ENCODE measurements at regions not wholly inside any gene's neighbourhood (a gene's known extent, or its start where the extent isn't known, plus 50 kb on each side); places are given as distances from the start of the nearest gene placed in this dataset.
A peak's percentile ranks its signal among the peaks of the same experiment; 100 is the strongest.

- no peak for DNase-seq
Observed at GRCh38 chr11:111194860-111195568, 50.5 kb upstream of the POU2AF2 start.

GRCh38 chr11:111193924-111194490, 51.5 kb upstream of the POU2AF2 start:
- no peak for DNase-seq

GRCh38 chr11:111189466-111189865, 56.1 kb upstream of the POU2AF2 start:
- DNase-seq: no peak

- no peak for DNase-seq
Observed at GRCh38 chr11:111186308-111186915, 59.1 kb upstream of the POU2AF2 start.

- no peak for DNase-seq
Observed at GRCh38 chr11:111185266-111185665, 60.3 kb upstream of the POU2AF2 start.

- DNase-seq: no peak
Observed at GRCh38 chr11:111183706-111184105, 61.8 kb upstream of the POU2AF2 start.

- DNase-seq: no peak
Observed at GRCh38 chr11:111179184-111179910, 66.2 kb upstream of the POU2AF2 start.

- DNase-seq: no peak
Observed at GRCh38 chr11:111177037-111177871, 68.3 kb upstream of the POU2AF2 start.

GRCh38 chr11:111176603-111177002, 68.9 kb upstream of the POU2AF2 start:
- no peak for DNase-seq

GRCh38 chr11:111173221-111173620, 72.3 kb upstream of the POU2AF2 start:
- no peak for DNase-seq

- no peak for DNase-seq
Observed at GRCh38 chr11:111172321-111172862, 73.1 kb upstream of the POU2AF2 start.

GRCh38 chr11:111170761-111171379, 74.7 kb upstream of the POU2AF2 start:
- no peak for DNase-seq

GRCh38 chr11:111169367-111169766, 76.2 kb upstream of the POU2AF2 start:
- DNase-seq: no peak

- DNase-seq: no peak
Observed at GRCh38 chr11:111168871-111169270, 76.7 kb upstream of the POU2AF2 start.

- no peak for DNase-seq
Observed at GRCh38 chr11:111167666-111168065, 77.9 kb upstream of the POU2AF2 start.

GRCh38 chr11:111166598-111166997, 78.9 kb upstream of the POU2AF2 start:
- no peak for DNase-seq

- DNase-seq: no peak
Observed at GRCh38 chr11:111162305-111162704, 83.2 kb upstream of the POU2AF2 start.

- no peak for DNase-seq
Observed at GRCh38 chr11:111157571-111157970, 88.0 kb upstream of the POU2AF2 start.

GRCh38 chr11:111155021-111155420, 90.5 kb upstream of the POU2AF2 start:
- DNase-seq: no peak

- DNase-seq: no peak
Observed at GRCh38 chr11:111153194-111153593, 92.3 kb upstream of the POU2AF2 start.

GRCh38 chr11:111148953-111149352, 96.6 kb upstream of the POU2AF2 start:
- no peak for DNase-seq

GRCh38 chr11:111148121-111148520, 97.4 kb upstream of the POU2AF2 start:
- DNase-seq: peak; percentile 11
